K562 (cell line): ENCODE measurements at regions not wholly inside any gene's neighbourhood (a gene's known extent, or its start where the extent isn't known, plus 50 kb on each side); places are given as distances from the start of the nearest gene placed in this dataset.

Source experiments
- ATAC-seq: fragments of 200-7000 bp; cut with Tn5 transposase; 3 replicates; pipeline ENCODE4 v1.9.1; 2020; ENCODE audit warnings: moderate library complexity
- BruUV-seq: library from RNA; stranded (reverse); fragments of 400-500 nt; replicated peaks from 2 replicates; lab custom pipeline; 2021; lab: Mats Ljungman, UMichigan
- CTCF ChIA-PET: fragments of 300-600 bp; formaldehyde crosslinking; extraction: SDS; loops from one replicate; lab custom pipeline; 2021; ENCODE audit warnings: low intra/inter-chr PET ratio; lab: Yijun Ruan, JAX
- POLR2A ChIA-PET: fragments of 300-600, 350-650 bp; sonication (Branson Sonifier 250); formaldehyde crosslinking; extraction: SDS; loops from one replicate; lab custom pipeline; 2021; ENCODE audit warnings: antibody characterized with exemption, inconsistent platforms; lab: Yijun Ruan, JAX
- DNase-seq, 4 experiments: peaks; one replicate each; pipeline versions ENCODE4 v3.0.0 to v3.0.0-alpha.2; 2011 to 2018; ENCODE audit warnings: low spot score in 3 of 4, mixed read lengths in 3 of 4; ENCODE audit errors: extremely low read depth in 1 of 4
- FAIRE-seq: peaks from 2 replicates; lab custom pipeline; 2011; peaks lifted over from hg19 to GRCh38; lab: Jason Lieb, UNC
- H2AFZ ChIP-seq: 2 replicates; pipeline ENCODE4 v1.6.0; 2011; ENCODE audit warnings: low read depth, low read length, control low read depth, inconsistent platforms
- H3K27ac ChIP-seq: fragments of 200-600 bp; 3 replicates; pipeline ENCODE4 v1.8.0; 2011; ENCODE audit warnings: low read depth, mild to moderate bottlenecking, control low read depth, inconsistent platforms, low read length, moderate library complexity, mixed read lengths; ENCODE audit errors: extremely low read depth
- H3K27me3 ChIP-seq, 2 experiments: fragments of 300-600 bp in 1 of 2; 2 replicates in 1 of 2; 3 replicates in 1 of 2; pipeline versions ENCODE4 v1.6.0 to v1.8.0; 2011; ENCODE audit warnings: inconsistent platforms in 2 of 2, low read length in 2 of 2, mild to moderate bottlenecking in 1 of 2, mixed read lengths in 1 of 2, moderate library complexity in 1 of 2; ENCODE audit not compliant: control insufficient read depth in 2 of 2, insufficient read depth in 2 of 2
- H3K36me3 ChIP-seq: fragments of 300-600 bp; 3 replicates; pipeline ENCODE4 v1.8.0; 2011; ENCODE audit warnings: mild to moderate bottlenecking, low read length, inconsistent platforms; ENCODE audit not compliant: control insufficient read depth, insufficient read depth
- H3K4me1 ChIP-seq, 2 experiments: fragments of 200-600 bp in 1 of 2; replicated peaks in 1 of 2; 2 replicates in 1 of 2; 3 replicates in 1 of 2; pipeline versions ENCODE4 v1.5.1 to v1.8.0; 2011; ENCODE audit warnings: inconsistent platforms in 2 of 2, low read length in 2 of 2, mild to moderate bottlenecking in 1 of 2, mixed read lengths in 1 of 2, moderate library complexity in 1 of 2; ENCODE audit not compliant: control insufficient read depth in 2 of 2, insufficient read depth in 2 of 2
- H3K4me2 ChIP-seq: 2 replicates; pipeline ENCODE4 v1.6.1; 2011; ENCODE audit warnings: low read length, control low read depth, inconsistent platforms, mixed read lengths; ENCODE audit not compliant: insufficient read depth
- H3K4me3 ChIP-seq: fragments of 200-600 bp; sonication (generic), shearing (Covaris generic); 2 replicates; pipeline ENCODE4 v1.5.1; 2016; ENCODE audit warnings: control low read depth, inconsistent platforms
- H3K79me2 ChIP-seq: fragments of 200-600 bp; 3 replicates; pipeline ENCODE4 v1.8.0; 2011; ENCODE audit warnings: low read length, inconsistent platforms; ENCODE audit not compliant: control insufficient read depth, insufficient read depth
- H3K9ac ChIP-seq, 2 experiments: 2 replicates each; pipeline versions ENCODE4 v1.6.0 to v1.6.1; 2011; ENCODE audit warnings: low read depth in 2 of 2, low read length in 2 of 2, control low read depth in 1 of 2, inconsistent platforms in 1 of 2, mild to moderate bottlenecking in 1 of 2, mixed read lengths in 1 of 2; ENCODE audit not compliant: insufficient read depth in 1 of 2
- H3K9me1 ChIP-seq: one replicate; pipeline ENCODE4 v1.6.0; 2011; ENCODE audit warnings: inconsistent platforms, mild to moderate bottlenecking, low read length, moderate library complexity; ENCODE audit not compliant: control insufficient read depth, insufficient read depth
- H3K9me3 ChIP-seq: replicated peaks from 2 replicates; pipeline ENCODE4 v1.5.1; 2011; ENCODE audit warnings: low read depth, low read length, inconsistent platforms; ENCODE audit not compliant: control insufficient read depth, insufficient read depth
- H4K20me1 ChIP-seq: replicated peaks from 2 replicates; pipeline ENCODE4 v1.6.1; 2011; ENCODE audit warnings: low read length, inconsistent platforms, mixed read lengths; ENCODE audit not compliant: control insufficient read depth, insufficient read depth
- EWSR1 ChIP-seq: fragments of 450-650 bp; IDR thresholded peaks from 2 replicates; pipeline ENCODE4 v1.6.1; 2018; ENCODE audit warnings: borderline replicate concordance, mild to moderate bottlenecking, low read depth, moderate library complexity; ENCODE audit not compliant: partially characterized antibody
- HNRNPL ChIP-seq: fragments of 200-400 bp; formaldehyde crosslinking; IDR thresholded peaks from 2 replicates; pipeline ENCODE4 v1.6.1; 2017; ENCODE audit warnings: low read depth, mild to moderate bottlenecking, low read length
- HSF4 ChIP-seq: fragments of 250-450 bp; sonication (Bioruptor Pico); IDR thresholded peaks from 2 replicates; pipeline ENCODE4 v2.1.2; 2022; ENCODE audit warnings: mild to moderate bottlenecking, moderate library complexity, borderline replicate concordance
- KLF1 ChIP-seq: fragments of 450-650 bp; IDR thresholded peaks from 2 replicates; pipeline ENCODE4 v1.6.1; 2016; ENCODE audit warnings: missing genetic modification characterization, missing compliant biosample characterization
- NR3C1 ChIP-seq: sonication (generic); formaldehyde crosslinking; IDR thresholded peaks from 2 replicates; pipeline ENCODE4 v1.8.1; 2022; ENCODE audit warnings: missing genetic modification reagents
- PRMT5 ChIP-seq: sonication (generic); formaldehyde crosslinking; IDR thresholded peaks from 2 replicates; pipeline ENCODE4 v1.5.0; 2020; ENCODE audit warnings: missing genetic modification reagents
- ZC3H4 ChIP-seq: sonication (generic); formaldehyde crosslinking; IDR thresholded peaks from 2 replicates; pipeline ENCODE4 v1.9.0; 2021; ENCODE audit warnings: missing genetic modification reagents, borderline replicate concordance
- ZNF146 ChIP-seq: IDR thresholded peaks from one replicate; pipeline ENCODE4 v1.6.1; 2018; ENCODE audit warnings: missing compliant biosample characterization; ENCODE audit not compliant: unreplicated experiment
- WGBS: fragments of 100-300 bp; shearing (Covaris generic); methylation state at CpG from one replicate; pipeline ENCODE4 v1.1.6; 2016; ENCODE audit warnings: low coverage, mixed read lengths; ENCODE audit not compliant: insufficient coverage; ENCODE audit errors: missing lambda C conversion rate; 5-methylcytosine and 5-hydroxymethylcytosine counted together
- in situ Hi-C: fragments of 300-500 bp; cut with MboI; formaldehyde crosslinking; loops from 4 replicates; pipeline ENCODE4 v1.15.0; 2018; ENCODE audit warnings: inconsistent platforms, mixed read lengths
- intact Hi-C: fragments of 100-400 bp; cut with micrococcal nuclease; formaldehyde crosslinking; loops from 2 replicates; pipeline ENCODE4 v1.14.2; 2022
- TF ChIP-seq, protein P1 (sequence below): fragments of 250-450 bp; sonication (Bioruptor Pico); IDR thresholded peaks from 2 replicates; pipeline ENCODE4 v1.9.0; 2021; ENCODE audit warnings: mild to moderate bottlenecking, inconsistent platforms
- TF ChIP-seq, protein P2 (sequence below): fragments of 450-650 bp; formaldehyde crosslinking; IDR thresholded peaks from 2 replicates; pipeline ENCODE4 v1.4.0; 2020; ENCODE audit warnings: mild to moderate bottlenecking, mixed read lengths

- in situ Hi-C loops (no loop called here), intact Hi-C loops (no loop called here)
- Histone ChIP-seq H4K20me1 (no peaks in the 10 kb centered on the region), H3K79me2 (no peaks in the 10 kb centered on the region), H3K4me1 (no peaks in the 10 kb centered on the region), H3K27ac (no peak overlapping the region), H3K9ac (no peak overlapping the region), H3K4me3 (no peak overlapping the region), H3K4me2 (no peak overlapping the region), H2AFZ (no peak overlapping the region), H3K9me1 (no peaks in the 10 kb centered on the region), H3K9me3 (no peaks in the 10 kb centered on the region), H3K27me3 (no peaks in the 10 kb centered on the region), H3K36me3 (no peaks in the 10 kb centered on the region)
- no peak for TF ChIP-seq EWSR1
- TF ChIP-seq HSF4 (CRISPR knock-in tag) = no peak
- TF ChIP-seq KLF1 = no peak
- TF ChIP-seq HNRNPL = no peak
- no peak for TF ChIP-seq ZC3H4 (CRISPR knock-in tag)
- no peak for TF ChIP-seq PRMT5
- TF ChIP-seq, protein P1, sequence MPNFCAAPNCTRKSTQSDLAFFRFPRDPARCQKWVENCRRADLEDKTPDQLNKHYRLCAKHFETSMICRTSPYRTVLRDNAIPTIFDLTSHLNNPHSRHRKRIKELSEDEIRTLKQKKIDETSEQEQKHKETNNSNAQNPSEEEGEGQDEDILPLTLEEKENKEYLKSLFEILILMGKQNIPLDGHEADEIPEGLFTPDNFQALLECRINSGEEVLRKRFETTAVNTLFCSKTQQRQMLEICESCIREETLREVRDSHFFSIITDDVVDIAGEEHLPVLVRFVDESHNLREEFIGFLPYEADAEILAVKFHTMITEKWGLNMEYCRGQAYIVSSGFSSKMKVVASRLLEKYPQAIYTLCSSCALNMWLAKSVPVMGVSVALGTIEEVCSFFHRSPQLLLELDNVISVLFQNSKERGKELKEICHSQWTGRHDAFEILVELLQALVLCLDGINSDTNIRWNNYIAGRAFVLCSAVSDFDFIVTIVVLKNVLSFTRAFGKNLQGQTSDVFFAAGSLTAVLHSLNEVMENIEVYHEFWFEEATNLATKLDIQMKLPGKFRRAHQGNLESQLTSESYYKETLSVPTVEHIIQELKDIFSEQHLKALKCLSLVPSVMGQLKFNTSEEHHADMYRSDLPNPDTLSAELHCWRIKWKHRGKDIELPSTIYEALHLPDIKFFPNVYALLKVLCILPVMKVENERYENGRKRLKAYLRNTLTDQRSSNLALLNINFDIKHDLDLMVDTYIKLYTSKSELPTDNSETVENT = no peak
- no peak for TF ChIP-seq NR3C1 (CRISPR knock-in tag)
- TF ChIP-seq ZNF146 = no peak
- TF ChIP-seq, protein P2, sequence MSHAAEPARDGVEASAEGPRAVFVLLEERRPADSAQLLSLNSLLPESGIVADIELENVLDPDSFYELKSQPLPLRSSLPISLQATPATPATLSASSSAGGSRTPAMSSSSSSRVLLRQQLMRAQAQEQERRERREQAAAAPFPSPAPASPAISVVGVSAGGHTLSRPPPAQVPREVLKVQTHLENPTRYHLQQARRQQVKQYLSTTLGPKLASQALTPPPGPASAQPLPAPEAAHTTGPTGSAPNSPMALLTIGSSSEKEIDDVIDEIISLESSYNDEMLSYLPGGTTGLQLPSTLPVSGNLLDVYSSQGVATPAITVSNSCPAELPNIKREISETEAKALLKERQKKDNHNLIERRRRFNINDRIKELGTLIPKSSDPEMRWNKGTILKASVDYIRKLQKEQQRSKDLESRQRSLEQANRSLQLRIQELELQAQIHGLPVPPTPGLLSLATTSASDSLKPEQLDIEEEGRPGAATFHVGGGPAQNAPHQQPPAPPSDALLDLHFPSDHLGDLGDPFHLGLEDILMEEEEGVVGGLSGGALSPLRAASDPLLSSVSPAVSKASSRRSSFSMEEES (CRISPR knock-in tag) = no peak
- ChIA-PET POLR2A (interaction anchor here (0.6 kb wide), 1 partner anchor 1038 kb away, joined by 3 read pairs; no protein-coding TSS in a partner anchor), CTCF (no interaction called here)
- ATAC-seq (no peak), DNase-seq (no peak), FAIRE-seq (no peak)
- WGBS = 0% methylated on average over 1 of the region's 1 CpG
- no TSS peak for BruUV-seq
Measured at GRCh38 chr5:25423271-25423670, 778.5 kb upstream of the CDH10 start.
